ENCODE measurements at regions not wholly inside any gene's neighbourhood (a gene's known extent, or its start where the extent isn't known, plus 50 kb on each side); places are given as distances from the start of the nearest gene placed in this dataset.

DNA sequence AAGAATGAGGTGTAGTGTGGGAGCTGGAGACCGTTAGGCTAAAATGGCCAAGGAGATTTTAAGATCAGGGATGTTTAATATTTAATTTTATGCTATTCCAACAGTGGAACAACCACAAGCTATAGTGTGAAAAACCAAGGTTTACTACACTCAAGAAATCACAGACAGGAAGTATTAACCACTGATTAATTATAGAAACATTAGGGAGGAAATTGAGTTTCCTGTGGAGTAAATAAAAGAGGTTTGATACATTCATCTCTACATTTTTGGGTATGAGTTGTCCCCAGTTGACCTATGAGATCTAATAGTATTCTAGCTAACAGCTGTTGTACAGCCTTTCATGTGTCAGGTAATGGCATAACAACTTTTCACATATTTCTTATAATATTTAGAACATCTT lies 103.7 kb upstream of the MPDZ start:
- Histone ChIP-seq H3K79me2 (ENCODE audit: insufficient read depth, low read length) (no peaks in the 10 kb centered on the region), H3K4me3 (replicated peaks in 1 of 3; ENCODE audit: insufficient read depth in 1 of 3, low read depth in 2 of 3, low read length in 3 of 3) (no peak overlapping the region), H3K9me3 (ENCODE audit: low read length) (no peaks in the 10 kb centered on the region), H3K36me3 (replicated peaks in 1 of 2; ENCODE audit: control insufficient read depth in 1 of 2, insufficient read depth in 2 of 2, low read length in 2 of 2) (no peaks in the 10 kb centered on the region), H4K20me1 (ENCODE audit: insufficient read depth, low read length) (no peaks in the 10 kb centered on the region), H3K4me2 (ENCODE audit: low read depth, low read length) (no peak overlapping the region), H3K4me1 (ENCODE audit: insufficient read depth, low read length) (no peaks in the 10 kb centered on the region), H3K27me3 (ENCODE audit: control insufficient read depth in 1 of 2, insufficient read depth in 2 of 2, low read length in 2 of 2) (no peaks in the 10 kb centered on the region), H2AFZ (ENCODE audit: low read length) (no peak overlapping the region), H3K27ac (ENCODE audit: extremely low read length, insufficient read depth, low read length) (no peak overlapping the region), H3K9ac (ENCODE audit: insufficient read depth, low read depth, low read length) (no peak overlapping the region)
- CTCF ChIA-PET (ENCODE audit: low intra/inter-chr PET ratio, low total read pairs), result no interaction called here
- intact Hi-C loops (cut with micrococcal nuclease; ENCODE audit: unreplicated experiment), result no loop called here
- ATAC-seq (no peak), FAIRE-seq (no peak), DNase-seq (ENCODE audit: low spot score) (no peak)
- in situ Hi-C loops (cut with HindIII; ENCODE audit: extremely low pct_ligation_motif_present, low pct_unique_long_range_greater_than_20kb), result no loop called here
- POLR2A ChIA-PET, result no interaction called here
- BruUV-seq (replicated peaks), result no TSS peak
- 6% methylated on average over 1 of the region's 1 CpG for WGBS (ENCODE audit: low lambda C conversion rate)
- TF ChIP-seq, protein P1, sequence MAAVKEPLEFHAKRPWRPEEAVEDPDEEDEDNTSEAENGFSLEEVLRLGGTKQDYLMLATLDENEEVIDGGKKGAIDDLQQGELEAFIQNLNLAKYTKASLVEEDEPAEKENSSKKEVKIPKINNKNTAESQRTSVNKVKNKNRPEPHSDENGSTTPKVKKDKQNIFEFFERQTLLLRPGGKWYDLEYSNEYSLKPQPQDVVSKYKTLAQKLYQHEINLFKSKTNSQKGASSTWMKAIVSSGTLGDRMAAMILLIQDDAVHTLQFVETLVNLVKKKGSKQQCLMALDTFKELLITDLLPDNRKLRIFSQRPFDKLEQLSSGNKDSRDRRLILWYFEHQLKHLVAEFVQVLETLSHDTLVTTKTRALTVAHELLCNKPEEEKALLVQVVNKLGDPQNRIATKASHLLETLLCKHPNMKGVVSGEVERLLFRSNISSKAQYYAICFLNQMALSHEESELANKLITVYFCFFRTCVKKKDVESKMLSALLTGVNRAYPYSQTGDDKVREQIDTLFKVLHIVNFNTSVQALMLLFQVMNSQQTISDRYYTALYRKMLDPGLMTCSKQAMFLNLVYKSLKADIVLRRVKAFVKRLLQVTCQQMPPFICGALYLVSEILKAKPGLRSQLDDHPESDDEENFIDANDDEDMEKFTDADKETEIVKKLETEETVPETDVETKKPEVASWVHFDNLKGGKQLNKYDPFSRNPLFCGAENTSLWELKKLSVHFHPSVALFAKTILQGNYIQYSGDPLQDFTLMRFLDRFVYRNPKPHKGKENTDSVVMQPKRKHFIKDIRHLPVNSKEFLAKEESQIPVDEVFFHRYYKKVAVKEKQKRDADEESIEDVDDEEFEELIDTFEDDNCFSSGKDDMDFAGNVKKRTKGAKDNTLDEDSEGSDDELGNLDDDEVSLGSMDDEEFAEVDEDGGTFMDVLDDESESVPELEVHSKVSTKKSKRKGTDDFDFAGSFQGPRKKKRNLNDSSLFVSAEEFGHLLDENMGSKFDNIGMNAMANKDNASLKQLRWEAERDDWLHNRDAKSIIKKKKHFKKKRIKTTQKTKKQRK (IDR thresholded peaks at IDR 0.05; ENCODE audit: low read length), result no peak
- no peak for TF ChIP-seq ZFP36L1 (CRISPR knock-in tag; IDR thresholded peaks at IDR 0.05)
- TF ChIP-seq AHR (CRISPR knock-in tag; IDR thresholded peaks at IDR 0.05), result no peak
- no peak for TF ChIP-seq ETV5 (CRISPR knock-in tag; IDR thresholded peaks at IDR 0.05; ENCODE audit: borderline replicate concordance)
- TF ChIP-seq DPF2 (CRISPR knock-in tag; IDR thresholded peaks at IDR 0.05; ENCODE audit: borderline replicate concordance, low read depth), result no peak

DNA sequence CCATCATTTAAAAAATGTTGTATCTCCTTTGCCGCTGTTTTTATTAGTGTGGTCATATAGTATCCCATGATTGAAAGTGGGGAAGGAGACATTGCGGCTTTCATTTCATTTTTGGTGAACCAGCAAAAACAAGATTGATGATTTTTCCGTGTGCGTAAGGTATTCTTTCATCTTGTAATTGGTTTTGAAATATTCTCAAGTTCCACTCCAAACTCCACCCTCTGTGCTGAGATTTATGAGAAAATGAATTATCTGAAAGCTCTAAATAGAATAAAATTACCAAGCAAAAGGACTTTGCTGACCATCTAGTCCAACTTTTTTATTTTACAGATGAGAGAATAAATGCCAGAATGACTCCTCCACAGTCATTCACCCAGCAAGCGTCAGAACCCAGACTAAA lies 103.1 kb upstream of the MPDZ start:
- Histone ChIP-seq H3K4me3 (replicated peaks in 1 of 3; ENCODE audit: insufficient read depth in 1 of 3, low read depth in 2 of 3, low read length in 3 of 3) (no peak overlapping the region), H2AFZ (ENCODE audit: low read length) (no peak overlapping the region), H4K20me1 (ENCODE audit: insufficient read depth, low read length) (no peaks in the 10 kb centered on the region), H3K27ac (ENCODE audit: extremely low read length, insufficient read depth, low read length) (no peak overlapping the region), H3K4me2 (ENCODE audit: low read depth, low read length) (no peak overlapping the region), H3K9me3 (ENCODE audit: low read length) (no peaks in the 10 kb centered on the region), H3K27me3 (ENCODE audit: control insufficient read depth in 1 of 2, insufficient read depth in 2 of 2, low read length in 2 of 2) (no peaks in the 10 kb centered on the region), H3K79me2 (ENCODE audit: insufficient read depth, low read length) (no peaks in the 10 kb centered on the region), H3K36me3 (replicated peaks in 1 of 2; ENCODE audit: control insufficient read depth in 1 of 2, insufficient read depth in 2 of 2, low read length in 2 of 2) (no peaks in the 10 kb centered on the region), H3K4me1 (ENCODE audit: insufficient read depth, low read length) (no peaks in the 10 kb centered on the region), H3K9ac (ENCODE audit: insufficient read depth, low read depth, low read length) (no peak overlapping the region)
- POLR2A ChIA-PET, result no interaction called here
- FAIRE-seq (no peak), DNase-seq (ENCODE audit: low spot score) (no peak), ATAC-seq (no peak)
- no TSS peak for BruUV-seq (replicated peaks)
- intact Hi-C loops (cut with micrococcal nuclease; ENCODE audit: unreplicated experiment) (no loop called here), in situ Hi-C loops (cut with HindIII; ENCODE audit: extremely low pct_ligation_motif_present, low pct_unique_long_range_greater_than_20kb) (no loop called here)
- WGBS (ENCODE audit: low lambda C conversion rate), result 10% methylated on average over 5 of the region's 5 CpGs
- CTCF ChIA-PET (ENCODE audit: low intra/inter-chr PET ratio, low total read pairs), result no interaction called here
- TF ChIP-seq, protein P2, sequence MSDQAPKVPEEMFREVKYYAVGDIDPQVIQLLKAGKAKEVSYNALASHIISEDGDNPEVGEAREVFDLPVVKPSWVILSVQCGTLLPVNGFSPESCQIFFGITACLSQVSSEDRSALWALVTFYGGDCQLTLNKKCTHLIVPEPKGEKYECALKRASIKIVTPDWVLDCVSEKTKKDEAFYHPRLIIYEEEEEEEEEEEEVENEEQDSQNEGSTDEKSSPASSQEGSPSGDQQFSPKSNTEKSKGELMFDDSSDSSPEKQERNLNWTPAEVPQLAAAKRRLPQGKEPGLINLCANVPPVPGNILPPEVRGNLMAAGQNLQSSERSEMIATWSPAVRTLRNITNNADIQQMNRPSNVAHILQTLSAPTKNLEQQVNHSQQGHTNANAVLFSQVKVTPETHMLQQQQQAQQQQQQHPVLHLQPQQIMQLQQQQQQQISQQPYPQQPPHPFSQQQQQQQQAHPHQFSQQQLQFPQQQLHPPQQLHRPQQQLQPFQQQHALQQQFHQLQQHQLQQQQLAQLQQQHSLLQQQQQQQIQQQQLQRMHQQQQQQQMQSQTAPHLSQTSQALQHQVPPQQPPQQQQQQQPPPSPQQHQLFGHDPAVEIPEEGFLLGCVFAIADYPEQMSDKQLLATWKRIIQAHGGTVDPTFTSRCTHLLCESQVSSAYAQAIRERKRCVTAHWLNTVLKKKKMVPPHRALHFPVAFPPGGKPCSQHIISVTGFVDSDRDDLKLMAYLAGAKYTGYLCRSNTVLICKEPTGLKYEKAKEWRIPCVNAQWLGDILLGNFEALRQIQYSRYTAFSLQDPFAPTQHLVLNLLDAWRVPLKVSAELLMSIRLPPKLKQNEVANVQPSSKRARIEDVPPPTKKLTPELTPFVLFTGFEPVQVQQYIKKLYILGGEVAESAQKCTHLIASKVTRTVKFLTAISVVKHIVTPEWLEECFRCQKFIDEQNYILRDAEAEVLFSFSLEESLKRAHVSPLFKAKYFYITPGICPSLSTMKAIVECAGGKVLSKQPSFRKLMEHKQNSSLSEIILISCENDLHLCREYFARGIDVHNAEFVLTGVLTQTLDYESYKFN (CRISPR knock-in tag; conservative IDR thresholded peaks at IDR 0.05), result no peak
- TF ChIP-seq KDM4B (CRISPR knock-in tag; IDR thresholded peaks at IDR 0.05) (no peak), ZNF274 (CRISPR knock-in tag; IDR thresholded peaks at IDR 0.05) (no peak), AGO1 (IDR thresholded peaks at IDR 0.05; ENCODE audit: low read depth, low read length, poor library complexity, severe bottlenecking) (no peak), ZNF136 (CRISPR knock-in tag; IDR thresholded peaks at IDR 0.05; ENCODE audit: low read depth) (no peak), KDM1A (CRISPR knock-in tag; IDR thresholded peaks at IDR 0.05) (no peak)
- TF ChIP-seq, protein P3, sequence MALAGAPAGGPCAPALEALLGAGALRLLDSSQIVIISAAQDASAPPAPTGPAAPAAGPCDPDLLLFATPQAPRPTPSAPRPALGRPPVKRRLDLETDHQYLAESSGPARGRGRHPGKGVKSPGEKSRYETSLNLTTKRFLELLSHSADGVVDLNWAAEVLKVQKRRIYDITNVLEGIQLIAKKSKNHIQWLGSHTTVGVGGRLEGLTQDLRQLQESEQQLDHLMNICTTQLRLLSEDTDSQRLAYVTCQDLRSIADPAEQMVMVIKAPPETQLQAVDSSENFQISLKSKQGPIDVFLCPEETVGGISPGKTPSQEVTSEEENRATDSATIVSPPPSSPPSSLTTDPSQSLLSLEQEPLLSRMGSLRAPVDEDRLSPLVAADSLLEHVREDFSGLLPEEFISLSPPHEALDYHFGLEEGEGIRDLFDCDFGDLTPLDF (CRISPR knock-in tag; IDR thresholded peaks at IDR 0.05), result no peak
